Muscle of arm (tissue), 1 donor: ENCODE measurements at regions not wholly inside any gene's neighbourhood (a gene's known extent, or its start where the extent isn't known, plus 50 kb on each side); places are given as distances from the start of the nearest gene placed in this dataset.

Source experiments
- DNase-seq: peaks from one replicate; pipeline ENCODE4 v3.0.0-alpha.2; 2013

DNA sequence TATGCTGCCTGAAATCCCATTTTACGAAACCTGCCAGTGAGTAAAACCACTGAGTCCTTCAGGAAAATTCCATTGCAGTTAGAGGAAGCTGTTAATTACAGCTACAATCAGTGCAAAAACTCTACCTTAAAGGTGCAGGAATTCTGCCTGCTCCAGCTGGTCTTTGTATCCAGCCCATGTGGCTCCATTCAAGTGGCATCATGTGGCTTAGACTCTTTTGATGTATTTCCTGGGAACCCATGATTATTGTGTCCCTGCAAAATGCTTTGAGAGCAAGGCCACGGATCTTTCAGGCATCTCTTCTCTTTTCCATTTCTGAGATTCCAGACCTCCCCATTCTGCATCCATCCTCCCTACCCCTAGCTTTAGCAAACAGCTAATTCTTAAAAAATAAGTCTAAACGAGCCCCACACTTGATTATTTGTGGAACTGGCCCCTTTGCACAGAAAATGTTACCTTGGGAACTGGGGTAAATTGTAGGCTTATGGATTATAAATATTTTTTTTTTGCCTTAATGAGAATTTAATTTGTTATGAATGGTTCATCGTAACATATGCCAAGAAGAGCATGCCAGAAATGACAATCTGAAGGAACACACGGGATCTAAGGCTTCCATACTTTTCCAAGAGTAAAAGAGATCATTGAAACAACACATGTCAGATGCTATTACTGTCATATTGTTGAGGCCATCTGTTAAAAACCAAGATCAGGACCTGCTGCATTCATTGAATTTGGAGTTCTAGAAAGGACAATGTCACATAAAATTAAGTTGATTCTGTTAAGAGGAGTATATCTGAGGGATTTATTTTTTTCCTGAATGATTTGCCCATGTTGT is 144.6 kb downstream of the TPH2 start:
- no peak for DNase-seq

- no peak for DNase-seq
Observed at GRCh38 chr12:72084061-72084460, 145.4 kb downstream of the TPH2 start.

DNA sequence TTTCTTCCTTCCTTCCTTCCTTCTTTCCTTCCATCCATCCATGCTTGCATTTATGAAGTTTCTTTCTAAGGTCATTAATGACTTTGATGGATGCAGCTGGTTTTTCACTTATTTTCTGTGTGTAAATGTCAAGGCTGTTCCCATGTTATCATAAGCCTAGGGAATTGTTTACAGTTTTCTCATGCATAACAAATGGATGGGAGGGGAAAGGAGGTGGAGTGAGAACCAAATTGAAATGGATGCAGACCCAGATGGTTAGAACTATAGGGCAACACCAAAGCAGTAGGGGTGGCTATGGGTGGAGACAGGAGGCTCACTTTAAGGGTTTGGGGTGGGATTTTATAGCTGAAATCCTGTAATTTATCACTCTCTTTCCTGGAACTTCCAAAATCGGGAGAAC is 146.2 kb downstream of the TPH2 start:
- DNase-seq, result no peak

DNA sequence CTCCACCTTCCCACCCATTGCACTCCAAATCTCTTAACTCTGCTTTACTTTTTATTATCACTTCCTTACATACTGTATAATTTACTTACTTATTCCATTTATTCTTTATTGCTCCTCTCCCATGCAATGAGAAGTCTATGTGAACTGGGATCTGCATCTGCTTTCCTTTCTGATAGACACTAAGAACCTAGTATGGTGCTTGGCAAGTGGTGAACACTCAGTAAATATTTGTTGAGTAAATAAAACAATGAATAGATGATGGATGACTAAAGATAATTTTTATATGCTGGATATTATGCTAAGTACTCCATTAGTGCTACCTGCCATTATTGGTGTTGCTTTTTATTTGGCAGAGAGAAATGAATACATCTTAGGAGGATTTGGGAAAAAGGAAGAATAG is 151.0 kb downstream of the TPH2 start:
- DNase-seq, result no peak

DNA sequence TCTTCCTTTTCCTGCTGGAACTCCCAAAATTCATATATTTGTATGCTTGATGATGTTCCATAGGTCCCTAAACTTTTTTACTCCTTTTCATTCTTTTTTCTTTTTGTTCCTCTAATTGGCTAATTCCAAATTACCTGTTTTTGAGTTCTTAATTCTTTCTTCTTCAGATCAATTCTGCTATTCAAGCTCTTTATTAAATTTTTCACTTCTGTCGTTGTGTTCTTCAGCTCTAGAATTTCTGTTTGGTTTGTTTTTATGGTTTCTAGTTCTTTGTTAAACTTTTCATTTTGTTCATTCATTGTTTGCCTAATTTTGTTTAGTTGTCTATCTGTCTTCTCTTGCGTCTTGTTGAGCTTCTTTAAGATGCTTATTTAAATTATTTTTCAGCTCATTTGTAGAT is 154.8 kb downstream of the TPH2 start:
- DNase-seq, result no peak

DNA sequence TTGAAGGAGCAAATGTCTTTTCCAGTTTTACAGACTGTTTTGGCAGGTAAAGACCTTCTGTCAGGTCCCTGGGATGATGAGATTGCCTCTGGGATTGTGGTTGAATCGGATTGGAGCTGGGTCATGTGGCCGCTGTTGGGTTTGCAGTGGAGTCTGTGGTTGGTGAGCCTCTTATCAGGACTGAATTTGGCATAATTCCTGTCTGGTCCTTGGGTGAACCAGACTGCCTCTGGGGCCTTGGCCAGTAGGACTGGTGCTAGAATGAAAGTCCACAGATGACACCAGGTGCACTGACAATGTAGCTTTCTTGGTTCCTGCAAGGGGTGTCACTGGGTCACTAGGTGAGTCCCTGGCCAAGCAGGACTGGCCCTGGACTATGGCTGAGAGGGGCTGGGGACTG is 155.3 kb downstream of the TPH2 start:
- DNase-seq, result no peak

- DNase-seq, result no peak
Observed at GRCh38 chr12:72094490-72094889, 155.8 kb downstream of the TPH2 start.

GRCh38 chr12:72095025-72095424 is 156.4 kb downstream of the TPH2 start:
- DNase-seq, result no peak

- DNase-seq, result no peak
Observed at GRCh38 chr12:72098622-72099021, 160.0 kb downstream of the TPH2 start.

DNA sequence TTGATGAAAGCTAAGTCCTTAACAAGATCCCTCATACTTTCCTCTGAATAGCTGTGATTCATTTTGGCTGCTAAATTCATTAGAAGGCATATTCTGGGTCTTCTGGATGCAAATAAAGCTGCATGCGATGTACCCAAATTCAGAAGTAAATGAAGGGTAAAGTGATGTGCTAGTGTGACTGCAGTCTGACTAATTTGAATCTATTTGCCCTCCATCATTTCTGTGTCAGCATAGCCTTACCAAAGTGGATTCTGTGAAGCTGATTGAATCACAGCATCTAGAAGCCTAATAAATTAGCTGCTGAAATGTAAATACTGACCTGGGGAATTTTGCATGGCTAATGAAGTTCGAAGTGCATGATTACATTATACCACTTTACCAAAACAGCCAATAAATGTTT is 162.2 kb downstream of the TPH2 start:
- no peak for DNase-seq

DNA sequence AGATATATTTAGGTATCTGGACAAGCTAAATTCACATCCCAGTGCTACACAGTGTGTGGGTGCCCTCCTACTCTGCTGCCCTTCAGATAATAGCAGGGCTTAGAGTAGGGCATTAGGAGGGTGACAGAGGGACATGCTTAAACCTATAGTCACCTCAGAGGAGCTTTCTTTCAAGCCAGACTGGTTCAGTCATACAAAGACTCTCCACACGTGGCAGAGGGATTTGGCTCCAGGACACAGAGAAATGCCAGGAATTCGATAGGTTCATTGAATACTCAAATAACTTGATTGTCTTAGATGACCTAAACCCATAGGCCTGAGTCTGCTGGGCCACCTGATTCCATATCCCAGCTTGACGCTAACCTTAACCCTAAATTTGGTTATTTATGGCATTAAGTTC is 163.5 kb downstream of the TPH2 start:
- DNase-seq, result no peak

DNA sequence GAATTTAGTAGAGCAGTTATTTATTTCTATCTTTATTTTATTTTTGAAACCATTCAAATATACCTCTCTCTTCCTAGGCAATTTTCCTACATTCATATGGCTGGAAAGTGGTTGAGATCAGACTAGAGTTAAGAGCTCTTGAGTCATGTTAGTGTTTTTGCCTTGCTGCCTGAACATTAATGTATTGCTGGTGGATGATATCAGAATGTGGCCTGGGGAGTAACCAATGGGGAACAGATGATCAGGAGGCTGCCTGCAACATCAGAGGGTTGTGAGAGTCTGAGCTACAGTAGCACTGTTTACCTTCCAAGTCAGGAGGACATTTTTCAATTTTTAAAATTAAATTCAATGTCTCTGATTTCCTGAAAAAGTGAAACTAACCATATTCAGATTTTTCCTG is 166.3 kb upstream of the TRHDE start:
- DNase-seq, result no peak

GRCh38 chr12:72110937-72111650 is 161.1 kb upstream of the TRHDE start:
- DNase-seq, result no peak

DNA sequence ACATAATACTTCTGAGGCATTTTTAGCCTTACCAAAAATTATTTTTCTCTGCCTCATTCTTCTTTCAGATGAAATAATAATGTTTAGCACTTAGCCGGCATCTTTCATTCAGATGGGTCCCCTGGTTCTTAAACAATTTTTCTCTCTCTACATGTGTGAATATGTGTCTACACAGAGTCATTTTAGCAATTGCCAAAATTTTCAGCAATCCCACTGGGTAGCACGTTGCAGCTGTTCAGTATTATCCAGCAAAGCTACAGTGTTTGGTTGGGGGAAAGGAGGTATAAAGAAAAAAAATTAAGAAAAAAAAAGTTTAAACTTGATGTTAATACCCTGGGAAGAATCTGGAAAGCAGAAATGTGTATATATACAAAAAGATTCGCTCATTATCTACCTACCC is 160.5 kb upstream of the TRHDE start:
- DNase-seq, result peak; percentile 11

DNA sequence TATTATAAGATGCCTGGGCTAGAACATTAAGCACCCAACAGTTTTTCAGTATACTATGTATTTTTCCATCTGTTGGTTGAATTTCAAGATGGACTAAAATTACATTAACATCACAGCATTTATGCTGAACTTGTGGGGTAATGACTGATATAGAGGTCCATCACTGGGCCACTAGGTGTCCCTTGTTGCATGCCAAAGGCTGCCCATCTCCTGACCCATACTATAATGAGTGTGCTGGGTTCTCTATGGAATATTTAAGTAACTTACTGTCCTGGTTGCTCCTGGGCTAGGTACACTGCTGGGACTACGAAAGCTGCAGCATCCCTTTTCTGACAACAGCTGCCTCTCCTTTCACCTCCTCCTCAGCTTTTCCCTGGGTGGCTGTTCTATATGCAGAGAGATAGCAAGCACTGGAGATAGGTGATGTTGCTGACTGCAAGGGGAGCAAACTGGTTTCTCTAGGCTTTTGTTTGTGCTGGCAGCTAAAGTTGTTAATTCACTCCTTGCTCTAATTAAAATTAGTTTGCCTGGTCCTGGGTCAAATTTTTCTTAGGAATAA is 138.6 kb upstream of the TRHDE start:
- no peak for DNase-seq

DNA sequence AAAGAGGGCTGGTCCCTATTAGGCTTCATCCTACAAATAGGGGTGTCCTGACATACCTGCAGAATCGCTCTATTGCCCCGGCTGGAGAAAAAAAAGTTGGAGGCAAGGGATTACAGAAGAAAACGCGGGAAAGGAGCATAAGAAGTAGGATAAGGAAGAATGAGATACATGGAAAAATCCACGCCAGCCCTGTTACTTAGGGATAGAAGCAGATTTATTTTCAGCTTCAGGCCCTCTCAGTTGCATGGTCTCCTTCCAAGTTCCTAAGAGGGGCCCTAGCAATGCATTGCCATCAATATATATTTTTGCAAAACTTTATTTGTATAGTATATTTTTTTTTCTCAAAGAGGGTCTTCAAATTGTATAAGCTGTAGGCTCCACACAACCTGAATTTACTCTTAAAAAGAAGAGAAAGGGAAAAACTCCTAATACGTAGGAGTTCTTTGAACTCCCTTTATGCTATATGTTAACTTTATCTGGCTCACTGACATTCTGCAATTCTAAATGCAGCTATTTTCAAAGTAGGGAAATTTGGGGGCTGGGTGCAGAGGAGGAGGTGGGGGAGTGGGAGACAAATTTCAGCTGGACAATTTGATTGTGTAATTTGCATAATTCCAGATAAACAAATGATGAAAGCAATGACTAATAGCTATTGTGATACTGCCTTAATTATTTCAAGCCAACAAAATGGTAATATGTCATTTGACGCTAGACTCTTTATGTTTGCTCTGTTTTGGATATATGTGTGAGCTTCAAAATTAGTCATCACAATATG is 137.7 kb upstream of the TRHDE start:
- no peak for DNase-seq

GRCh38 chr12:72135021-72135301 is 137.2 kb upstream of the TRHDE start:
- DNase-seq, result no peak

GRCh38 chr12:72136792-72137191 is 135.4 kb upstream of the TRHDE start:
- no peak for DNase-seq

DNA sequence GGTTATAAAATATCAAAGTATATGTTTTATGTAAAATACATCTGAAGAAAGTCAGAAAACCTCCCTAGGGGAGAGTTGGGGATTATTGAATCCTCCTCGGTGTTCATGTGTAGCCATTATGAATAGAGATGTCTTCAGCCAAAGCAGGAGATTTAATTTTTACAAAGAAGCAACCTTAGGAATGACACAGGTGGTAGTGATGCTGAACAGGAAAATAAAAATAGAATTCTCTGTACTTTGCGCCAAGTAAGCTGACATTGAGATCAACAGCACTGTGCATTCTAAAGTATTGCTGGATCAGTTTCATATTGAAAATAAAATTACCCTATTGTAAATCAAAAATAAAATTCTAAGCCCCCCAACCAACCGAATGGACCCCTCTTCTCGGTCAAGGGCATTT is 132.8 kb upstream of the TRHDE start:
- DNase-seq, result no peak

DNA sequence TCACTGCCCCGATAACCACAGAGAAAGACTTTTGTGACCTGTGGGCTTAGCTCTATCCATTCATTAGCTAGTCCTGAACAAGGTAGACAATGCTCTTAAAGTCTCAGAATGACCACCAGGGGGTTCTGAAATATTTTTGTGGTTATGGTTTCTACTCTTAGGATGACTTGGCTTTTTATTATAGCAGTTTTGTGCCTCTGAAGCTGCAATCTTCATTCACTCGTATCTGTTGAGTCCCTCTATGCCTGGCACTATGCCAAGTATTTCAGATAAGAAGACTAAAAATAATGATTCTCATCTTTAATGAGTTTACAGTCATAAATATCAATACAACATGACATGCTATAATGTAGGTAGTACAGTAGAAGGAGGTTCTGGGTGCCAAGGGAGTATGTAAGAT is 130.8 kb upstream of the TRHDE start:
- no peak for DNase-seq

- no peak for DNase-seq
Observed at GRCh38 chr12:72144553-72144952, 127.6 kb upstream of the TRHDE start.

DNA sequence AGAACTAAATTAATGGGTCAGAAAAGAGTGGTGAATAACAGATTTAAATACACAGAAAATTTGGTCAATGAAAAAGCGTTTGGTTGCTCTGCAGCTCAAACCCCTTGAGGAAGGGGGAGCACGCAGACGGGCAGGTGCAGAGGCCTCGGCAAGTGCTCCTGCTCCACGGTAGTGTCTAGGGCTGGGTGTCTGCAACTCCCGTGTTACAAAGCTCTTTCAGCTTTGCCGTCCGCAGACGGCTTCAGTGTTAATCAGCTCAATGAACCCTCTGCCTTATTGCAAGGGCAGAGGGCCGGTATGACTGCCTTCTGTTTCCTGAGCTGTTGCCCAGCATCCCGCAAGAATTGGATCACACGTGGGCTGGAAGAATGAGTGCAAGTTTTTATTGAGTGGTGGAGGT is 125.7 kb upstream of the TRHDE start:
- DNase-seq, result no peak

DNA sequence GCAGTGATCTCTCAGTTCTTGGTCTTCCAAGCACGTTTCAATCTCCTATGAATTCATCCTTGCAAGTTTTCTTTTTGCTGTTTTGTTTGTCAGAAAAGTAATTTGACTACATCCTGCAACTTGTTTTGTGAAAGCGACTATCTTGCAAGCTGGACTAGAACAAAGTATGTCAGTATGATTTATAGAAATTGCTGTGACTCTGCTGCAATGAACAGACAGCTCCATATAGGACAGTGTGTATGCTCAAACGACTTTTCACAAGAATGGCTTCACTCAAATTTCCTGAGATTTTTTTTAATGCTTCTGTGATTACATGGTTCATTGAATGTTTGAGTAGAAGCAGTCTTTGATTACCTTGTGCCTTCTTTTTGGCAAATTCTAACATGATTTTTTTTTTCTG is 123.5 kb upstream of the TRHDE start:
- no peak for DNase-seq
